PC-3 (cell line): ENCODE measurements at regions not wholly inside any gene's neighbourhood (a gene's known extent, or its start where the extent isn't known, plus 50 kb on each side); places are given as distances from the start of the nearest gene placed in this dataset.

Source experiments
- ATAC-seq: fragments of 200-7000 bp; cut with Tn5 transposase; 2 replicates; pipeline ENCODE4 v1.9.1; 2020; ENCODE audit warnings: mild to moderate bottlenecking, moderate library complexity
- BruUV-seq: library from RNA; stranded (reverse); fragments of 400-500 nt; replicated peaks from 2 replicates; lab custom pipeline; 2021; lab: Mats Ljungman, UMichigan
- CTCF ChIA-PET: fragments of 300-600 bp; sonication (Branson Sonifier 250); formaldehyde crosslinking; loops from one replicate; lab custom pipeline; 2022; ENCODE audit warnings: antibody characterized with exemption; lab: Charles Lee
- POLR2A ChIA-PET: fragments of 300-600 bp; sonication (Branson Sonifier 250); formaldehyde crosslinking; loops from one replicate; lab custom pipeline; 2022; ENCODE audit warnings: antibody characterized with exemption; ENCODE audit not compliant: unreplicated experiment; lab: Charles Lee
- DNase-seq: peaks from one replicate; pipeline ENCODE4 v3.0.0-alpha.2; 2015
- H2AFZ ChIP-seq: fragments of 300-600 bp; sonication (generic); 2 replicates; pipeline ENCODE4 v1.6.0; 2016; ENCODE audit warnings: antibody characterized with exemption, low read length
- H3F3A ChIP-seq: fragments of 300-600 bp; sonication (generic); one replicate; pipeline ENCODE4 v1.6.0; 2017; ENCODE audit warnings: antibody characterized with exemption, low read length, control low read depth, mild to moderate bottlenecking; ENCODE audit not compliant: unreplicated experiment
- H3K27ac ChIP-seq: fragments of 300-600 bp; sonication (generic); 2 replicates; pipeline ENCODE4 v1.5.1; 2016; ENCODE audit warnings: mild to moderate bottlenecking, low read length
- H3K27me3 ChIP-seq: fragments of 300-600 bp; sonication (generic); 2 replicates; pipeline ENCODE4 v1.6.1; 2016; ENCODE audit warnings: low read length, mixed read lengths
- H3K36me3 ChIP-seq: fragments of 300-600 bp; sonication (generic); 2 replicates; pipeline ENCODE4 v1.6.1; 2016; ENCODE audit warnings: low read depth, mixed run types, low read length, mixed read lengths
- H3K4me1 ChIP-seq: fragments of 300-600 bp; sonication (generic); 2 replicates; pipeline ENCODE4 v1.5.1; 2016; ENCODE audit warnings: low read length; ENCODE audit not compliant: insufficient read depth
- H3K4me2 ChIP-seq: fragments of 300-600 bp; sonication (generic); 2 replicates; pipeline ENCODE4 v1.6.0; 2016; ENCODE audit warnings: low read length
- H3K4me3 ChIP-seq: fragments of 300-600 bp; sonication (generic); 2 replicates; pipeline ENCODE4 v1.5.1; 2016; ENCODE audit warnings: mild to moderate bottlenecking, low read length, mixed read lengths
- H3K79me2 ChIP-seq: fragments of 300-600 bp; sonication (generic); 2 replicates; pipeline ENCODE4 v1.6.1; 2017; ENCODE audit warnings: low read length, mixed read lengths
- H3K9ac ChIP-seq: fragments of 300-600 bp; sonication (generic); 2 replicates; pipeline ENCODE4 v1.6.0; 2016; ENCODE audit warnings: mild to moderate bottlenecking, low read length
- H3K9me2 ChIP-seq: fragments of 300-600 bp; sonication (generic); replicated peaks from 2 replicates; pipeline ENCODE4 v1.6.1; 2016; ENCODE audit warnings: mixed run types, low read length, mixed read lengths
- H3K9me3 ChIP-seq: fragments of 300-600 bp; sonication (generic); 2 replicates; pipeline ENCODE4 v1.6.1; 2016; ENCODE audit warnings: low read length, mixed read lengths
- H4K20me1 ChIP-seq: fragments of 300-600 bp; sonication (generic); 2 replicates; pipeline ENCODE4 v1.6.1; 2016; ENCODE audit warnings: low read length, mixed read lengths
- EZH2 ChIP-seq: fragments of 300-600 bp; sonication (generic); IDR thresholded peaks from one replicate; pipeline ENCODE4 v1.6.1; 2017; ENCODE audit warnings: antibody characterized with exemption, mild to moderate bottlenecking, low read length; ENCODE audit not compliant: unreplicated experiment
- EZH2phosphoT487 ChIP-seq: fragments of 300-600 bp; sonication (generic); IDR thresholded peaks from 2 replicates; pipeline ENCODE4 v1.6.1; 2018; ENCODE audit warnings: mild to moderate bottlenecking, antibody characterized with exemption, low read length, borderline replicate concordance
- intact Hi-C: fragments of 100-400 bp; cut with micrococcal nuclease; formaldehyde crosslinking; loops from 2 replicates; pipeline ENCODE4 v1.9.0; 2023
- TF ChIP-seq, protein P1 (sequence below): fragments of 300-600 bp; sonication (generic); conservative IDR thresholded peaks from 2 replicates; pipeline ENCODE4 v1.5.1; 2017; ENCODE audit warnings: antibody characterized with exemption, low read depth, mild to moderate bottlenecking, low read length

DNA sequence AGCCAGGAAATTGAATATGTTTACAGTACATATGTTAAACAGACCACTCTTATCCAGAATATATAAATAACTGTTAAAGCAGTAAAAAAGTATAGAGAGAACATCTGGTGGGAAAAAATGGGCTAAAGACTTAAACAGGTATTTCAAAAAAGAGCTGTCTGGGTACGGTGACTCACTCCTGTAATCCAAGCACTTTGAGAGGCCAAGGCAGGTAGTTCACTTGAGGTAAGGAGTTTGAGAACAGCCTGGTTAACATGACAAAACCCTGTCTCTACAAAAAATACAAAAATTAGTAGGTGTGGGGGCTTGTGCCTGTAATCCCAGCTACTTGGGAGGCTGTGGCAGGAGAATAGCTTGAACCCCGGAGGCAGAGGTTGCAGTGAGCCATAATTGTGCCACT is 171.4 kb upstream of the FSIP2 start:
- Histone ChIP-seq H3K4me1 (no peaks in the 10 kb centered on the region), H3K36me3 (no peaks in the 10 kb centered on the region), H3K9me2 (no peaks in the 10 kb centered on the region), H3K27me3 (no peaks in the 10 kb centered on the region), H3F3A (no peaks in the 10 kb centered on the region), H2AFZ (no peak overlapping the region), H3K4me2 (no peak overlapping the region), H4K20me1 (no peaks in the 10 kb centered on the region), H3K79me2 (no peaks in the 10 kb centered on the region), H3K4me3 (no peak overlapping the region), H3K27ac (no peak overlapping the region), H3K9ac (no peak overlapping the region), H3K9me3 (no peaks in the 10 kb centered on the region)
- DNase-seq = no peak
- no TSS peak for BruUV-seq
- no peak for ATAC-seq
- intact Hi-C loops = no loop called here
- ChIA-PET CTCF (no interaction called here), POLR2A (no interaction called here)
- TF ChIP-seq EZH2 = no peak
- TF ChIP-seq, protein P1, sequence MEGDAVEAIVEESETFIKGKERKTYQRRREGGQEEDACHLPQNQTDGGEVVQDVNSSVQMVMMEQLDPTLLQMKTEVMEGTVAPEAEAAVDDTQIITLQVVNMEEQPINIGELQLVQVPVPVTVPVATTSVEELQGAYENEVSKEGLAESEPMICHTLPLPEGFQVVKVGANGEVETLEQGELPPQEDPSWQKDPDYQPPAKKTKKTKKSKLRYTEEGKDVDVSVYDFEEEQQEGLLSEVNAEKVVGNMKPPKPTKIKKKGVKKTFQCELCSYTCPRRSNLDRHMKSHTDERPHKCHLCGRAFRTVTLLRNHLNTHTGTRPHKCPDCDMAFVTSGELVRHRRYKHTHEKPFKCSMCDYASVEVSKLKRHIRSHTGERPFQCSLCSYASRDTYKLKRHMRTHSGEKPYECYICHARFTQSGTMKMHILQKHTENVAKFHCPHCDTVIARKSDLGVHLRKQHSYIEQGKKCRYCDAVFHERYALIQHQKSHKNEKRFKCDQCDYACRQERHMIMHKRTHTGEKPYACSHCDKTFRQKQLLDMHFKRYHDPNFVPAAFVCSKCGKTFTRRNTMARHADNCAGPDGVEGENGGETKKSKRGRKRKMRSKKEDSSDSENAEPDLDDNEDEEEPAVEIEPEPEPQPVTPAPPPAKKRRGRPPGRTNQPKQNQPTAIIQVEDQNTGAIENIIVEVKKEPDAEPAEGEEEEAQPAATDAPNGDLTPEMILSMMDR = no peak
- no peak for TF ChIP-seq EZH2phosphoT487

DNA sequence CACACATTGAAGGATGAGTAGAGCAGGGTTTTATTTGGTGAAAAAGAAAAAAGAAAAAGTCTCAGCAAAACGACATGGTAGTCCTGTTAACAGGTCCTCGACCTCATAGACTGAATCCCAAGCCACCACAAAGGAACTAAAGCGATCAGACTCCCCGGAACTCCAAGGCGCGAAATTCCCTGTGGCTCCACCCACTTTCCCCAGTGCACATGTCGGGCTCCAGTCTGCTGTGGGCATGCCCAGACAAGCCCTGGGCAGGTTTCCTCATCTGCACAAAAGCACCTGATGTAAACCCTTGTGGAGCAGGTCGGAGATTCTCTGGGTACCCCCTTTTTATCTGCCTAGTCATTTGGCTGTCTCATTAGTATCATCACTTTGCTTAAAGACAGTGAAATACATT is 170.7 kb upstream of the FSIP2 start:
- intact Hi-C loops = no loop called here
- no peak overlapping the region for H3K9ac ChIP-seq
- no peaks in the 10 kb centered on the region for H4K20me1 ChIP-seq
- no peaks in the 10 kb centered on the region for H3K27me3 ChIP-seq
- CTCF ChIA-PET = no interaction called here
- H2AFZ ChIP-seq = no peak overlapping the region
- no peaks in the 10 kb centered on the region for H3K9me3 ChIP-seq
- no peak overlapping the region for H3K27ac ChIP-seq
- DNase-seq (no peak), ATAC-seq (no peak)
- H3F3A ChIP-seq = no peaks in the 10 kb centered on the region
- POLR2A ChIA-PET = no interaction called here
- H3K4me3 ChIP-seq = no peak overlapping the region
- H3K79me2 ChIP-seq = no peaks in the 10 kb centered on the region
- H3K4me1 ChIP-seq = no peaks in the 10 kb centered on the region
- H3K36me3 ChIP-seq = no peaks in the 10 kb centered on the region
- TF ChIP-seq EZH2 = no peak
- TF ChIP-seq EZH2phosphoT487 = no peak
- TF ChIP-seq, protein P1 = no peak
- H3K4me2 ChIP-seq = no peak overlapping the region
- no peaks in the 10 kb centered on the region for H3K9me2 ChIP-seq
- no TSS peak for BruUV-seq

DNA sequence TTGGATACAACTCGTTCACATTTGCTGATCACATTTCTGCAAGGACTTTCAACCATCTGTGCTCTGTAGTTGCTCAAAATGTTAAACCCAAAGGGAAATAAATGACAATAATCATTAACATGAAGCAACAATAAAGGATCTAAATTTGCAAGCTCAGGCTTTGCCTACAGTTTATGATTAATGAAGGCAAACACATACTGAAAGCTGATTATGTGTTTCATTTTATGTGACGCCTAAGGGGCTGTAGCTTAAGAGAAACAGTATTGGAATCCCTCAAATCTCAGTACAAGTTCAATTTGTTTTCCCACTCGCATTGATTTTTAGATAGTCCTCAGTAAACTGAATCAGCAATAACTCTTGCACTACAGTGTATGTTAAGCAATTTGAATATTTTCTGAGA is 160.3 kb upstream of the FSIP2 start:
- ChIA-PET CTCF (no interaction called here), POLR2A (no interaction called here)
- Histone ChIP-seq H3K4me3 (no peak overlapping the region), H4K20me1 (no peaks in the 10 kb centered on the region), H3K9ac (no peak overlapping the region), H3K36me3 (no peaks in the 10 kb centered on the region), H3K4me1 (peaks cover 13% of the 10 kb centered on the region), H3K79me2 (no peaks in the 10 kb centered on the region), H2AFZ (no peak overlapping the region), H3K9me3 (no peaks in the 10 kb centered on the region), H3K27ac (no peak overlapping the region), H3F3A (no peaks in the 10 kb centered on the region), H3K27me3 (no peaks in the 10 kb centered on the region), H3K9me2 (no peaks in the 10 kb centered on the region), H3K4me2 (no peak overlapping the region)
- TF ChIP-seq EZH2 = no peak
- TF ChIP-seq, protein P1 = no peak
- TF ChIP-seq EZH2phosphoT487 = no peak
- DNase-seq (no peak), ATAC-seq (no peak)
- BruUV-seq = no TSS peak
- intact Hi-C loops = no loop called here
